ENCODE measurements at regions not wholly inside any gene's neighbourhood (a gene's known extent, or its start where the extent isn't known, plus 50 kb on each side); places are given as distances from the start of the nearest gene placed in this dataset.

DNA sequence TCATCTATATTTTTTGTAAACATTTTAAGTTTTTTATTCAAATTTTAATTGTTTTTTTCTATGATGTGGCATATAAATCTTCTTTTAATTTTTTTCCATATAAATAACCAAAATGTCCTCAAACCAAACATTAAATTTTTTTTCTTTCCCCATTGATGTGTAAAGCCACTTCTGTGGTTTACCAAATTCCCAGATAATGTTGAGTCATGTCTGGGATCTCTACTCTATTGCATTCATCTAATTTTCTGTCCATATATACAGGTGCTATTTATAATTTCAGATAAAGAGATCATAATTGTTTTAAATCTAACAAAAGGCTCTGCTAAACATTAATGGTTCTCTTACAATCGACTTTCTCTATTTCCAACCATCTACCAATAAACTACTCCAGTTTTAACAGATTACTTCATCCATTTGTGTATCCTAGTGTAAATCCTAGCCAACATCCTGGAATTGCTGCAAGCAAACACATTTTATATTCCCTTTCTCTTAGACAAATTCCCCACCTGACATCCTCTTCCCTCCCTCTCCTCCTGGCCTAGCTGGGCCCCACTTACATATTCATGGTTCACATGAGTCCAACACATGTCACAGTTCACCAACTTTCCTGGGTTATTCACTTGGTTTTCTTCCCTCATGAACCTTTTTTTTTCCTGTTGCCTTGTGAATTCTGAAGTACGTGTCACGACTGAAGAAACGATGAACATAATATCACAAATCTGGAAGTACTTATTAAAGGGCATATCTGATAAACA is 368.0 kb upstream of the AGTR1 start:
- H3K4me2 ChIP-seq (ENCODE audit: low read depth, low read length) = no peak overlapping the region
- POLR2A ChIA-PET (ENCODE audit: unreplicated experiment) = no interaction called here
- no peak overlapping the region for H2AK5ac ChIP-seq (ENCODE audit: low read depth, low read length)

More for the DNA sequence above, 368.0 kb upstream of the AGTR1 start:
- H4K91ac ChIP-seq (ENCODE audit: insufficient read depth, low read depth, low read length) = no peak overlapping the region
- no peak overlapping the region for H2AFZ ChIP-seq (replicated peaks; ENCODE audit: low read length, poor library complexity)
- H2BK120ac ChIP-seq (ENCODE audit: low read depth, low read length) = no peak overlapping the region
- no peak overlapping the region for H2BK5ac ChIP-seq (ENCODE audit: low read depth, low read length, poor library complexity, severe bottlenecking)
- intact Hi-C loops (cut with micrococcal nuclease) (no loop called here), in situ Hi-C loops (cut with MboI; ENCODE audit: low sequenced_read_pairs) (no loop called here), dilution Hi-C loops (cut with HindIII; ENCODE audit: low sequenced_read_pairs, unreplicated experiment) (no loop called here)
- WGBS, 2 experiments (ENCODE audit: extremely low coverage in 2 of 2, insufficient read length in 1 of 2) = 100% methylated on average over 1 of the region's 4 CpGs; no CpG with 5 or more reads in 1 of the 2 experiments
- H3K9me1 ChIP-seq (ENCODE audit: insufficient read depth, low read length) = no peaks in the 10 kb centered on the region
- H4K5ac ChIP-seq (ENCODE audit: low read depth, low read length) = no peak overlapping the region
- H3K56ac ChIP-seq (ENCODE audit: extremely low read depth, insufficient read depth, low read length) = no peak overlapping the region
- no peaks in the 10 kb centered on the region for H3K79me1 ChIP-seq (ENCODE audit: low read depth in 1 of 2, low read length in 2 of 2)
- no peak overlapping the region for H3K14ac ChIP-seq (replicated peaks; ENCODE audit: low read depth, low read length)
- ATAC-seq (ENCODE audit: low read depth) (no peak), DNase-seq (peak; percentile 40)
- no peaks in the 10 kb centered on the region for H3K36me3 ChIP-seq (ENCODE audit: control insufficient read depth, insufficient read depth, low read length)
- no TSS peak for BruUV-seq (replicated peaks)
- no peak overlapping the region for H2BK15ac ChIP-seq (ENCODE audit: low read depth, low read length)
- H2AK9ac ChIP-seq (replicated peaks; ENCODE audit: low read depth, low read length, poor library complexity) = no peak overlapping the region
- no peak overlapping the region for H3K23ac ChIP-seq (ENCODE audit: low read depth, low read length)
- no peak overlapping the region for H3K18ac ChIP-seq (ENCODE audit: low read depth, low read length)
- H4K8ac ChIP-seq (ENCODE audit: low read depth in 2 of 2, low read length in 2 of 2) = no peak overlapping the region
- no peak overlapping the region for H2BK20ac ChIP-seq (ENCODE audit: low read depth, low read length)
- H3K9ac ChIP-seq (ENCODE audit: low read depth, low read length) = no peak overlapping the region
- H3K4me3 ChIP-seq (ENCODE audit: insufficient read depth, low read depth, low read length) = no peak overlapping the region
- H3K27me3 ChIP-seq (ENCODE audit: control insufficient read depth, insufficient read depth, low read length) = no peaks in the 10 kb centered on the region
- no peaks in the 10 kb centered on the region for H4K20me1 ChIP-seq (ENCODE audit: insufficient read depth, low read length)
- no peaks in the 10 kb centered on the region for H3K9me3 ChIP-seq (ENCODE audit: control insufficient read depth, insufficient read depth, low read length)
- TF ChIP-seq, protein P1, sequence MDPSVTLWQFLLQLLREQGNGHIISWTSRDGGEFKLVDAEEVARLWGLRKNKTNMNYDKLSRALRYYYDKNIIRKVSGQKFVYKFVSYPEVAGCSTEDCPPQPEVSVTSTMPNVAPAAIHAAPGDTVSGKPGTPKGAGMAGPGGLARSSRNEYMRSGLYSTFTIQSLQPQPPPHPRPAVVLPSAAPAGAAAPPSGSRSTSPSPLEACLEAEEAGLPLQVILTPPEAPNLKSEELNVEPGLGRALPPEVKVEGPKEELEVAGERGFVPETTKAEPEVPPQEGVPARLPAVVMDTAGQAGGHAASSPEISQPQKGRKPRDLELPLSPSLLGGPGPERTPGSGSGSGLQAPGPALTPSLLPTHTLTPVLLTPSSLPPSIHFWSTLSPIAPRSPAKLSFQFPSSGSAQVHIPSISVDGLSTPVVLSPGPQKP (IDR thresholded peaks at IDR 0.05; ENCODE audit: borderline replicate concordance, low read depth, low read length) = no peak
- TF ChIP-seq RCOR1 (IDR thresholded peaks at IDR 0.05; ENCODE audit: insufficient replicate concordance, low read length) (no peak), RAD21 (IDR thresholded peaks at IDR 0.05; ENCODE audit: low read length) (no peak), MAFK (IDR thresholded peaks at IDR 0.05; ENCODE audit: low read depth, low read length) (no peak)
- TF ChIP-seq, protein P2, sequence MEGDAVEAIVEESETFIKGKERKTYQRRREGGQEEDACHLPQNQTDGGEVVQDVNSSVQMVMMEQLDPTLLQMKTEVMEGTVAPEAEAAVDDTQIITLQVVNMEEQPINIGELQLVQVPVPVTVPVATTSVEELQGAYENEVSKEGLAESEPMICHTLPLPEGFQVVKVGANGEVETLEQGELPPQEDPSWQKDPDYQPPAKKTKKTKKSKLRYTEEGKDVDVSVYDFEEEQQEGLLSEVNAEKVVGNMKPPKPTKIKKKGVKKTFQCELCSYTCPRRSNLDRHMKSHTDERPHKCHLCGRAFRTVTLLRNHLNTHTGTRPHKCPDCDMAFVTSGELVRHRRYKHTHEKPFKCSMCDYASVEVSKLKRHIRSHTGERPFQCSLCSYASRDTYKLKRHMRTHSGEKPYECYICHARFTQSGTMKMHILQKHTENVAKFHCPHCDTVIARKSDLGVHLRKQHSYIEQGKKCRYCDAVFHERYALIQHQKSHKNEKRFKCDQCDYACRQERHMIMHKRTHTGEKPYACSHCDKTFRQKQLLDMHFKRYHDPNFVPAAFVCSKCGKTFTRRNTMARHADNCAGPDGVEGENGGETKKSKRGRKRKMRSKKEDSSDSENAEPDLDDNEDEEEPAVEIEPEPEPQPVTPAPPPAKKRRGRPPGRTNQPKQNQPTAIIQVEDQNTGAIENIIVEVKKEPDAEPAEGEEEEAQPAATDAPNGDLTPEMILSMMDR (conservative IDR thresholded peaks at IDR 0.05; ENCODE audit: low read depth, low read length) = no peak
- no peak overlapping the region for H3K27ac ChIP-seq (ENCODE audit: insufficient read depth, low read length)
- H3K4me1 ChIP-seq (ENCODE audit: control insufficient read depth, insufficient read depth, low read length) = peaks cover 4% of the 10 kb centered on the region; the same call in 1 of the 2 replicates
- 0 out of 2 replicates have a peak overlapping the region, but pooled peaks have one; percentile 34 for H3K4ac ChIP-seq (ENCODE audit: low read depth, low read length)
- CTCF ChIA-PET = no interaction called here

Measured in IMR-90 (cell line).